SW 1271 (cell line): ENCODE measurements at regions not wholly inside any gene's neighbourhood (a gene's known extent, or its start where the extent isn't known, plus 50 kb on each side); places are given as distances from the start of the nearest gene placed in this dataset.

ENCODE experiments used
- DNase-seq, 2 experiments: peaks; one replicate each; lab custom pipeline; 2025; lab: John Stamatoyannopoulos, UW

GRCh38 chr3:9301091-9301490, 51.6 kb upstream of the SRGAP3 start:
- no peak for DNase-seq

- DNase-seq, result no peak
Observed at GRCh38 chr3:9301798-9302197, 52.4 kb upstream of the SRGAP3 start.

GRCh38 chr3:9302425-9303181, 53.2 kb upstream of the SRGAP3 start:
- DNase-seq, result peak in 1 of 2 experiments; percentile 72

GRCh38 chr3:9308298-9308990, 54.4 kb upstream of the THUMPD3 start:
- DNase-seq, result no peak

- DNase-seq, result no peak
Observed at GRCh38 chr3:9310043-9310442, 52.8 kb upstream of the THUMPD3 start.

- DNase-seq, result no peak
Observed at GRCh38 chr3:9311228-9311627, 51.6 kb upstream of the THUMPD3 start.
